ENCODE measurements at regions not wholly inside any gene's neighbourhood (a gene's known extent, or its start where the extent isn't known, plus 50 kb on each side); places are given as distances from the start of the nearest gene placed in this dataset.

- Histone ChIP-seq H3K9me3 (no peaks in the 10 kb centered on the region), H3K4me2 (peak overlapping the region; percentile 44; the same call in 2 of the 3 replicates), H3K27ac (no peak overlapping the region), H3K4me3 (no peak overlapping the region), H3K4me1 (peaks cover 20% of the 10 kb centered on the region)
- TF ChIP-seq JUNB (IDR thresholded peaks at IDR 0.05) (no peak), SREBF2 (IDR thresholded peaks at IDR 0.05) (no peak), JUN (IDR thresholded peaks at IDR 0.05) (no peak), CHD4 (IDR thresholded peaks at IDR 0.05; ENCODE audit: borderline replicate concordance) (no peak), HOXB5 (CRISPR knock-in tag; IDR thresholded peaks at IDR 0.05) (no peak), FOSL2 (IDR thresholded peaks at IDR 0.05) (no peak), FOSL2 (CRISPR knock-in tag; IDR thresholded peaks at IDR 0.05) (no peak), BHLHE40 (IDR thresholded peaks at IDR 0.05; ENCODE audit: low read depth, low read length) (no peak), TFCP2L1 (CRISPR knock-in tag; IDR thresholded peaks at IDR 0.05) (no peak)
- TF ChIP-seq, protein P1, sequence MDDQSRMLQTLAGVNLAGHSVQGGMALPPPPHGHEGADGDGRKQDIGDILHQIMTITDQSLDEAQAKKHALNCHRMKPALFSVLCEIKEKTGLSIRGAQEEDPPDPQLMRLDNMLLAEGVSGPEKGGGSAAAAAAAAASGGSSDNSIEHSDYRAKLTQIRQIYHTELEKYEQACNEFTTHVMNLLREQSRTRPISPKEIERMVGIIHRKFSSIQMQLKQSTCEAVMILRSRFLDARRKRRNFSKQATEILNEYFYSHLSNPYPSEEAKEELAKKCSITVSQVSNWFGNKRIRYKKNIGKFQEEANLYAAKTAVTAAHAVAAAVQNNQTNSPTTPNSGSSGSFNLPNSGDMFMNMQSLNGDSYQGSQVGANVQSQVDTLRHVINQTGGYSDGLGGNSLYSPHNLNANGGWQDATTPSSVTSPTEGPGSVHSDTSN (IDR thresholded peaks at IDR 0.05) = no peak
- no peak for FAIRE-seq
- 75% methylated on average over 31 of the region's 33 CpGs for WGBS (ENCODE audit: missing lambda C conversion rate)
- no peak for ATAC-seq
- POLR2A ChIA-PET = no interaction called here
- CTCF ChIA-PET = interaction anchor here (1.4 kb wide), 1 partner anchor 59 kb away, joined by 3 read pairs; no protein-coding TSS in a partner anchor
- DNase-seq (ENCODE audit: low read depth in 1 of 2, low spot score in 1 of 2) = no peak
Observed at GRCh38 chr9:136595245-136596153, 49.7 kb upstream of the NOTCH1 start.
